ENCODE measurements at regions not wholly inside any gene's neighbourhood (a gene's known extent, or its start where the extent isn't known, plus 50 kb on each side); places are given as distances from the start of the nearest gene placed in this dataset.

- TF ChIP-seq CTCF (IDR thresholded peaks at IDR 0.05; ENCODE audit: borderline replicate concordance), result no peak
Measured at GRCh38 chr5:89857790-89858189, 551.8 kb downstream of the CETN3 start.

DNA sequence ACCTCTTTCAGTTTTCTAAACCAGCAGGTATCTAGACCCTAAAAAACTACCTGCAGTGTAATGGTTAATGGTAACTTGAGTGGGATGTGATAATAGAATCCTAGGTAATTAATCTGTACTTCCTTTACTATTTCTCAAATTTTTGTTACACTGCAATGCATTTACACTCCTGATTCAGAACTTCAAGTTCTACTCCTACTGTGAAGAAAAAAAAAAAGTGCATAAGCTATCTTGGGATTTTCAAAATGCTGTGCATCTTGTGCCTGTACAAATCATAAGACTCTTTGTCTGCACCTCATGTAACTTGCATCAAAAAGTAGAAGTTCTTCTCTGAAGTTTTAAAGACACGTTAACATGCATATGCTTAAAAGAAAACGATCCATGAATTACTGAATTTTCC, 554.1 kb downstream of the CETN3 start:
- intact Hi-C loops (cut with micrococcal nuclease), result no loop called here
- Histone ChIP-seq H3K9me3 (replicated peaks) (peaks cover 12% of the 10 kb centered on the region), H3K4me1 (no peaks in the 10 kb centered on the region), H3K36me3 (no peaks in the 10 kb centered on the region), H3K4me3 (no peak overlapping the region), H3K27me3 (ENCODE audit: low read depth) (no peaks in the 10 kb centered on the region), H3K27ac (replicated peaks) (no peak overlapping the region)
- TF ChIP-seq CTCF (IDR thresholded peaks at IDR 0.05; ENCODE audit: borderline replicate concordance), result no peak
- no peak for DNase-seq

More at GRCh38 chr5:89857790-89858189, 551.8 kb downstream of the CETN3 start:
- H3K27ac ChIP-seq (replicated peaks), result no peak overlapping the region
- no peaks in the 10 kb centered on the region for H3K36me3 ChIP-seq
- H3K27me3 ChIP-seq (ENCODE audit: low read depth), result no peaks in the 10 kb centered on the region
- no peak for DNase-seq
- peaks cover 12% of the 10 kb centered on the region for H3K9me3 ChIP-seq (replicated peaks)
- intact Hi-C loops (cut with micrococcal nuclease), result no loop called here
- H3K4me1 ChIP-seq, result no peaks in the 10 kb centered on the region
- H3K4me3 ChIP-seq, result no peak overlapping the region

GRCh38 chr5:89851911-89852310, 557.6 kb downstream of the CETN3 start:
- DNase-seq, result no peak
- H3K9me3 ChIP-seq (replicated peaks), result no peaks in the 10 kb centered on the region
- peaks cover 6% of the 10 kb centered on the region for H3K4me1 ChIP-seq
- no peak overlapping the region for H3K27ac ChIP-seq (replicated peaks)
- no peak for TF ChIP-seq CTCF (IDR thresholded peaks at IDR 0.05; ENCODE audit: borderline replicate concordance)
- intact Hi-C loops (cut with micrococcal nuclease), result no loop called here
- no peaks in the 10 kb centered on the region for H3K36me3 ChIP-seq
- no peaks in the 10 kb centered on the region for H3K27me3 ChIP-seq (ENCODE audit: low read depth)
- no peak overlapping the region for H3K4me3 ChIP-seq

- Histone ChIP-seq H3K36me3 (no peaks in the 10 kb centered on the region), H3K27ac (replicated peaks) (no peak overlapping the region), H3K4me3 (no peak overlapping the region), H3K27me3 (ENCODE audit: low read depth) (no peaks in the 10 kb centered on the region), H3K4me1 (peaks cover 6% of the 10 kb centered on the region), H3K9me3 (replicated peaks) (no peaks in the 10 kb centered on the region)
- TF ChIP-seq CTCF (IDR thresholded peaks at IDR 0.05; ENCODE audit: borderline replicate concordance), result no peak
- no peak for DNase-seq
- intact Hi-C loops (cut with micrococcal nuclease), result no loop called here
Measured at GRCh38 chr5:89850513-89850865, 559.1 kb downstream of the CETN3 start.

- intact Hi-C loops (cut with micrococcal nuclease), result no loop called here
- Histone ChIP-seq H3K36me3 (no peaks in the 10 kb centered on the region), H3K4me3 (no peak overlapping the region), H3K27ac (replicated peaks) (no peak overlapping the region), H3K4me1 (peaks cover 6% of the 10 kb centered on the region), H3K9me3 (replicated peaks) (no peaks in the 10 kb centered on the region), H3K27me3 (ENCODE audit: low read depth) (no peaks in the 10 kb centered on the region)
- TF ChIP-seq CTCF (IDR thresholded peaks at IDR 0.05; ENCODE audit: borderline replicate concordance), result no peak
- DNase-seq, result no peak
Measured at GRCh38 chr5:89849830-89850512, 559.6 kb downstream of the CETN3 start.

Measured in left ventricle myocardium inferior (tissue), 1 donor.